PC-3 (cell line): ENCODE measurements at regions not wholly inside any gene's neighbourhood (a gene's known extent, or its start where the extent isn't known, plus 50 kb on each side); places are given as distances from the start of the nearest gene placed in this dataset.

Source experiments
- CTCF ChIP-seq: fragments of 300-600 bp; sonication (generic); conservative IDR thresholded peaks from 2 replicates; pipeline ENCODE4 v1.5.1; 2017; ENCODE audit warnings: antibody characterized with exemption, low read depth, mild to moderate bottlenecking, low read length
- EZH2 ChIP-seq: fragments of 300-600 bp; sonication (generic); IDR thresholded peaks from one replicate; pipeline ENCODE4 v1.6.1; 2017; ENCODE audit warnings: antibody characterized with exemption, mild to moderate bottlenecking, low read length; ENCODE audit not compliant: unreplicated experiment
- EZH2phosphoT487 ChIP-seq: fragments of 300-600 bp; sonication (generic); IDR thresholded peaks from 2 replicates; pipeline ENCODE4 v1.6.1; 2018; ENCODE audit warnings: mild to moderate bottlenecking, antibody characterized with exemption, low read length, borderline replicate concordance

GRCh38 chr3:43963208-43963607, 272.5 kb downstream of the ABHD5 start:
- TF ChIP-seq CTCF = no peak
- no peak for TF ChIP-seq EZH2
- TF ChIP-seq EZH2phosphoT487 = no peak
